ENCODE measurements at regions not wholly inside any gene's neighbourhood (a gene's known extent, or its start where the extent isn't known, plus 50 kb on each side); places are given as distances from the start of the nearest gene placed in this dataset.

DNA sequence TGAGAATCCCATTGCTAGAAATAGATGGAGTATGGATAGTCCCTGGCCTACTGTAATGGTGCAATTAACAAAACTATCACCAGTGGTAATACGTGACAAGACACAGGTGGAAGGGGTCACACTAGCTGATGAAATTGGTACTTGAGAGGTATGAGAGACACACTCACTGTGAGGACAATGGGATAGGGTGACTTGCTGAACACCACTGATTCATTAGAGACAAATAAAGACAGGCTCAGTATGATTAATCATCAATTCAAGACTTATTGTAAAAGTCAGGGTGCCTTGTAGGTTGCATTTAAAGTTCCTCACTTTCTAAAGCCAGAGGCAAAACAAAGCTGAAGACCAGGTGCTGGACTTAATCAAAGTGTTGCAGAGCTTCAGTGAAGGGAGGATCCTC lies 361.6 kb upstream of the EMCN start:
- ATAC-seq = no peak
- TF ChIP-seq, protein P1, sequence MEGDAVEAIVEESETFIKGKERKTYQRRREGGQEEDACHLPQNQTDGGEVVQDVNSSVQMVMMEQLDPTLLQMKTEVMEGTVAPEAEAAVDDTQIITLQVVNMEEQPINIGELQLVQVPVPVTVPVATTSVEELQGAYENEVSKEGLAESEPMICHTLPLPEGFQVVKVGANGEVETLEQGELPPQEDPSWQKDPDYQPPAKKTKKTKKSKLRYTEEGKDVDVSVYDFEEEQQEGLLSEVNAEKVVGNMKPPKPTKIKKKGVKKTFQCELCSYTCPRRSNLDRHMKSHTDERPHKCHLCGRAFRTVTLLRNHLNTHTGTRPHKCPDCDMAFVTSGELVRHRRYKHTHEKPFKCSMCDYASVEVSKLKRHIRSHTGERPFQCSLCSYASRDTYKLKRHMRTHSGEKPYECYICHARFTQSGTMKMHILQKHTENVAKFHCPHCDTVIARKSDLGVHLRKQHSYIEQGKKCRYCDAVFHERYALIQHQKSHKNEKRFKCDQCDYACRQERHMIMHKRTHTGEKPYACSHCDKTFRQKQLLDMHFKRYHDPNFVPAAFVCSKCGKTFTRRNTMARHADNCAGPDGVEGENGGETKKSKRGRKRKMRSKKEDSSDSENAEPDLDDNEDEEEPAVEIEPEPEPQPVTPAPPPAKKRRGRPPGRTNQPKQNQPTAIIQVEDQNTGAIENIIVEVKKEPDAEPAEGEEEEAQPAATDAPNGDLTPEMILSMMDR (IDR thresholded peaks at IDR 0.05) = no peak
- Histone ChIP-seq H3K36me3 (no peaks in the 10 kb centered on the region), H3K4me1 (no peaks in the 10 kb centered on the region), H3K27ac (no peak overlapping the region), H3K4me3 (no peak overlapping the region), H3K9me3 (no peaks in the 10 kb centered on the region), H3K27me3 (ENCODE audit: low read depth) (no peaks in the 10 kb centered on the region)
- intact Hi-C loops (cut with DNase I) = no loop called here
- no peak for DNase-seq

DNA sequence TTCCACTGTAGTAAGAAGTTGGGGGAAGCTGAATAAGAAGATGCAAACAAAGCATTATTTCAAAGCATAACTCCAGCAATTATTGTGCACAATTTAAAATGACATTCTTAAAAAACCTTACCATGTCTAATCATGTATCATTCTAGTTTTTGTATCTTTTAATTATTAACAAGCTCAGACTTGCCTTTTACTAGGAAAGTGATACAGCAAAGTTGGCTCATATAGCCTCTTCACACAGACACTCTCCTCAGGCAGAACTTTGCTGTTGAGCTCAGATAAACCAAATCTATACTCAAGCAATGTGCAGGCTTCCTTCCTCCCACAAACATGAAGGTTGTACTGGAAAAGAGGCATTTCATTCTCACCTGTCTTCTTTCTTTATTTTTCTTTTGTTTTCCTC lies 358.7 kb upstream of the EMCN start:
- TF ChIP-seq, protein P1 (IDR thresholded peaks at IDR 0.05) = no peak
- Histone ChIP-seq H3K9me3 (no peaks in the 10 kb centered on the region), H3K36me3 (no peaks in the 10 kb centered on the region), H3K27me3 (ENCODE audit: low read depth) (no peaks in the 10 kb centered on the region), H3K27ac (no peak overlapping the region), H3K4me1 (no peaks in the 10 kb centered on the region), H3K4me3 (no peak overlapping the region)
- ATAC-seq (no peak), DNase-seq (no peak)
- intact Hi-C loops (cut with DNase I) = no loop called here

DNA sequence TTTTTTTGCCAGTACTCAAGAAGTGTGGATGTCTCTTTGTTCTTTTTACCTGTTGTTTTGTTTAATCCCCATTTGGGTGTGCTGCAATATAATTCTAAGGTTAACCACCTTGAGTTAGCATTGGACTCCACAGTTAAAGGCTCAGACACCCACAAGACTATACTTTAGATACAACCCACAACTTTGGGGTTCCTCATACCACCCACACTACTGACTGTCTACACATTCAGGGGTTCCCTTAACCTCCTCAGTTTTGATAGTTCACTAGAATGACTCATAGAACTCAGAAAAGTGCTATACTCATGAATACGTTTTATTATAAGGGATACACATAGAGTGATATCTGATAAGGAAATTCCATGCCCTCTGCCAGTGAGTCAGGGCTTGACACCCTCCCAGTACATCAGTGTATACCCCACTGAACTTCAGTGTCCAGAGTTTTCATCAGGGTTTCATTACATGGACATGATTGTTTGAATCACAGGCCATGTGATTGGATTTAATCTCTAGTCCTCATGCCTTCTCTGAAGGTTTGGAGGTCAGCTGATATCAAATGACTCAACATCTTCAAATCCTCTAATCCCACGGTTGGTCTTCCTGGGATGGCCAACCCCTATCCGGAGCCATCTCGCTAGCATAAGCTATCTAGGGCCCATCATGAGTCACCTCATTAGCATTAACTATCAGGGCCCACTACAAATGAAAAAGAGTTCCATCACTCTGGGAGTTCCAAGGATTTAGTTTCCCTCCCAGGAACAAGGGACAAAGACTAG lies 357.7 kb upstream of the EMCN start:
- H3K36me3 ChIP-seq = no peaks in the 10 kb centered on the region
- TF ChIP-seq, protein P1 (IDR thresholded peaks at IDR 0.05) = no peak
- no peak for DNase-seq
- no peaks in the 10 kb centered on the region for H3K4me1 ChIP-seq
- H3K27me3 ChIP-seq (ENCODE audit: low read depth) = no peaks in the 10 kb centered on the region
- ATAC-seq = no peak
- no peak overlapping the region for H3K4me3 ChIP-seq
- H3K27ac ChIP-seq = no peak overlapping the region
- intact Hi-C loops (cut with DNase I) = no loop called here
- H3K9me3 ChIP-seq = no peaks in the 10 kb centered on the region

DNA sequence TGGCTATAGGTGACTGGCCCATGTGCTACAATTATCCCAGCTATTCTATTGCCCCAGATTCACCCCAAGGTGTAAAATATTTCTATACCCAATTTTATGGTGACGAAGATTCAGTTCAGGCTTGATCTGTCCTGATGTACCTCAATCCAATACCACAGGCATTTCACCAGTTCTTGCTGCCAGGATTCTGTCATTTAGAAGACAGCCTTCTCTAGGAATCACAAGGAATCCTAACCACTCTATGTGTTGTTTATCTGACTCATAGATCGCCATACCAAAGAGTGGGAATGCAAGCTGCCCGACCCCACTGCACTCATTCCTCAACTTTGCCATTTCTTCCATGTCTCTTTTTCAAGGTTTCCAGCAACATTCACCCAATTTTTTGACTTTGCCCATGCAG lies 355.0 kb upstream of the EMCN start:
- ATAC-seq (no peak), DNase-seq (no peak)
- no peak overlapping the region for H3K4me3 ChIP-seq
- H3K27me3 ChIP-seq (ENCODE audit: low read depth) = no peaks in the 10 kb centered on the region
- no peak overlapping the region for H3K27ac ChIP-seq
- H3K4me1 ChIP-seq = no peaks in the 10 kb centered on the region
- H3K9me3 ChIP-seq = no peaks in the 10 kb centered on the region
- intact Hi-C loops (cut with DNase I) = no loop called here
- H3K36me3 ChIP-seq = no peaks in the 10 kb centered on the region
- TF ChIP-seq, protein P1 (IDR thresholded peaks at IDR 0.05) = no peak

DNA sequence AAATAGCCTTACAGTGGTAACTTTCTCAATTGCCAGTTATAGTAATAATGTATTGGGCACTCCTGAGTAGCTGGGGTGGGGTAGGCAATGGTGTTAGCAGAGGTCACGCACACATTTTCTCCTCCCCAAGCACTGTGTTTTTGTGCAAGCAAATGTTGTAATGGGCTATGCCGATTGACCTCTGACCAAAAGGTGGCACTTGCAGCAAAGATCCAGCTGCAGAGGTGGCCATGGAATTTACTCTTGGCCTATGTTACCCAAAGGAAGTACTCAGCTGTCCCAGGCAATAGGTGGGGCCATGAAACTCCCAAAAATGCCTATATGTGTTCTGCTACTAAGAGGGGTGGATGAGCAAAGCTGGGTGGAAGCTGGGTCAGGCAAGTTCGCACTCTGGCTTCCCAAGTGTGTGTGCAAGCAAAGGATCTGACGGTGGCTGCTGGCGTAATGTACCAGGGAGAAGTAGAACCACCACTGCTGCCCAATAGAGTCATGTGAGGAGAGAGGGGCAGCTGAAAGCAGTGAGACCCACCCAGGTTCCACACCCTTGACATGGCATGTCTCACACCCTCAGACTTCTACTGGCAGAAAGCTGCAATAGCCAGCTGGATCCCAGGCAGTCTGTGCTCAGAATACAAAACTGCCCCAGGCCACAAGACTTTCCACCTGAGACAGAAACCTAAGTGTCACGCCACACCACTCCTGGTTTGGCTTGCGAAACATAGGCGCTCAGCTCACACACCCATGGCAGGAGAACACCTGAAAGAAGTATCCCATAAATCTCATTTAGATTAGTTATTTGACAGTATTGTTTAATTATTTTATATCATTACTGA lies 353.3 kb upstream of the EMCN start:
- intact Hi-C loops (cut with DNase I) = no loop called here
- Histone ChIP-seq H3K4me1 (no peaks in the 10 kb centered on the region), H3K27me3 (ENCODE audit: low read depth) (no peaks in the 10 kb centered on the region), H3K4me3 (no peak overlapping the region), H3K27ac (no peak overlapping the region), H3K9me3 (no peaks in the 10 kb centered on the region), H3K36me3 (no peaks in the 10 kb centered on the region)
- ATAC-seq (peak in 1 of 2 donors; percentile 23), DNase-seq (no peak)
- TF ChIP-seq, protein P1 (IDR thresholded peaks at IDR 0.05) = no peak

Data from lower lobe of right lung (tissue), 2 donors.